Testis (tissue), 2 donors: ENCODE measurements at regions not wholly inside any gene's neighbourhood (a gene's known extent, or its start where the extent isn't known, plus 50 kb on each side); places are given as distances from the start of the nearest gene placed in this dataset.

ENCODE experiments used
- DNase-seq: peaks from one replicate; pipeline ENCODE4 v3.0.0-alpha.2; 2019
- H3K27ac ChIP-seq, 2 donors: fragments of 200-600 bp; sonication (generic); one replicate each; pipeline ENCODE4 v1.5.1; 2019
- H3K27me3 ChIP-seq: fragments of 200-600 bp; sonication (generic); one replicate; pipeline ENCODE4 v1.5.1; 2019
- H3K36me3 ChIP-seq: fragments of 200-600 bp; sonication (generic); one replicate; pipeline ENCODE4 v1.5.1; 2017; ENCODE audit warnings: low read depth; ENCODE audit errors: missing control alignments
- H3K4me1 ChIP-seq: fragments of 200-600 bp; sonication (generic); one replicate; pipeline ENCODE4 v1.5.1; 2019
- H3K4me3 ChIP-seq, 2 donors: fragments of 200-600 bp; sonication (generic); one replicate each; pipeline ENCODE4 v1.5.1; 2017 to 2019
- H3K9me3 ChIP-seq: fragments of 200-600 bp; sonication (generic); one replicate; pipeline ENCODE4 v1.5.1; 2017
- CTCF ChIP-seq, 3 experiments: fragments of 450-650 bp in 2 of 3; fragments of 200-600 bp in 1 of 3; sonication (generic) in 1 of 3; IDR thresholded peaks; one replicate each; pipeline ENCODE4 v1.5.1; 2016 to 2019; ENCODE audit warnings: antibody characterized with exemption in 3 of 3, mild to moderate bottlenecking in 2 of 3, moderate library complexity in 1 of 3
- POLR2A ChIP-seq: fragments of 450-650 bp; IDR thresholded peaks from one replicate; pipeline ENCODE4 v1.6.1; 2017; ENCODE audit warnings: antibody characterized with exemption, mild to moderate bottlenecking, moderate library complexity
- WGBS, 2 donors: methylation state at CpG; one replicate each; pipeline ENCODE4 v1.1.5; 2018; 5-methylcytosine and 5-hydroxymethylcytosine counted together
- intact Hi-C: fragments of 100-400 bp; cut with DNase I; formaldehyde crosslinking; loops from one replicate; pipeline ENCODE4 v1.15.1; 2023; ENCODE audit warnings: low total_unique reads

DNA sequence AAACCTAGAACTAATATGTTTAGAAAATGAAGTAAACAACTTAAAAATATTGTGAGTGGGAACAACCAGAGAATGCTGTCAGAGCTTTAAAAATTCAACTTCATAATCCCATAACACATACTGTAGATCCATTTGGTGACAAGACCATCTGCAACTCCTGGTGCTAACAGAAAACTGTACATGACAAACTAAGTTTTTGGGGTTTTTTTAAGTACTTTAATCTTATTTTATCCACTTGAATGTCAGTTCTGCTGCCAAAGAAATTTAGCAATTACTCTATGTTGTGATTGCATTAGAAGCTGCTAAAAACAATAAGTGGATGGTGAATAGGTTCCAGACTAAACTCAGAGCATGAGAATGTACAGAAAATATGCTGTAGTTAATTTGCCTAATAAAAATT lies 345.4 kb downstream of the COL12A1 start:
- no peak for TF ChIP-seq CTCF (IDR thresholded peaks at IDR 0.05)
- TF ChIP-seq POLR2A, result no peak
- no peaks in the 10 kb centered on the region for H3K9me3 ChIP-seq
- DNase-seq, result no peak
- no peaks in the 10 kb centered on the region for H3K36me3 ChIP-seq
- no peak overlapping the region for H3K27ac ChIP-seq
- intact Hi-C loops, result no loop called here
- H3K4me1 ChIP-seq, result no peaks in the 10 kb centered on the region
- H3K4me3 ChIP-seq, result no peak overlapping the region
- no peaks in the 10 kb centered on the region for H3K27me3 ChIP-seq

- intact Hi-C loops, result no loop called here
- Histone ChIP-seq H3K27me3 (no peaks in the 10 kb centered on the region), H3K4me3 (no peak overlapping the region), H3K4me1 (no peaks in the 10 kb centered on the region), H3K36me3 (no peaks in the 10 kb centered on the region), H3K27ac (no peak overlapping the region), H3K9me3 (no peaks in the 10 kb centered on the region)
- no peak for TF ChIP-seq POLR2A
- no peak for TF ChIP-seq CTCF (IDR thresholded peaks at IDR 0.05)
- no peak for DNase-seq
- WGBS, 2 donors, result 79 to 89% methylated on average over 3 of the region's 3 CpGs
Measured at GRCh38 chr6:74857157-74857556, 348.7 kb downstream of the COL12A1 start.

- Histone ChIP-seq H3K27ac (no peak overlapping the region), H3K27me3 (no peaks in the 10 kb centered on the region), H3K4me3 (no peak overlapping the region), H3K9me3 (no peaks in the 10 kb centered on the region), H3K36me3 (no peaks in the 10 kb centered on the region), H3K4me1 (no peaks in the 10 kb centered on the region)
- intact Hi-C loops, result no loop called here
- no peak for TF ChIP-seq POLR2A
- no peak for TF ChIP-seq CTCF (IDR thresholded peaks at IDR 0.05)
- DNase-seq, result no peak
Measured at GRCh38 chr6:74853991-74854390, 351.9 kb downstream of the COL12A1 start.

- no peaks in the 10 kb centered on the region for H3K36me3 ChIP-seq
- no peak for TF ChIP-seq POLR2A
- TF ChIP-seq CTCF (IDR thresholded peaks at IDR 0.05), result no peak
- no peak for DNase-seq
- no peaks in the 10 kb centered on the region for H3K27me3 ChIP-seq
- no peaks in the 10 kb centered on the region for H3K4me1 ChIP-seq
- no peak overlapping the region for H3K27ac ChIP-seq
- no peak overlapping the region for H3K4me3 ChIP-seq
- 64 to 78% methylated on average over 2 of the region's 2 CpGs for WGBS, 2 donors
- intact Hi-C loops, result no loop called here
- H3K9me3 ChIP-seq, result no peaks in the 10 kb centered on the region
Measured at GRCh38 chr6:74851596-74851995, 354.3 kb downstream of the COL12A1 start.

- no peaks in the 10 kb centered on the region for H3K36me3 ChIP-seq
- H3K27me3 ChIP-seq, result no peaks in the 10 kb centered on the region
- H3K4me3 ChIP-seq, result no peak overlapping the region
- H3K27ac ChIP-seq, result no peak overlapping the region
- no peaks in the 10 kb centered on the region for H3K9me3 ChIP-seq
- no peak for TF ChIP-seq POLR2A
- TF ChIP-seq CTCF (IDR thresholded peaks at IDR 0.05), result no peak
- intact Hi-C loops, result no loop called here
- no peaks in the 10 kb centered on the region for H3K4me1 ChIP-seq
- 91 to 92% methylated on average over 3 of the region's 3 CpGs for WGBS, 2 donors
- no peak for DNase-seq
Measured at GRCh38 chr6:74840953-74841352, 364.9 kb downstream of the COL12A1 start.
